Medulla oblongata (tissue), 1 donor: ENCODE measurements at regions not wholly inside any gene's neighbourhood (a gene's known extent, or its start where the extent isn't known, plus 50 kb on each side); places are given as distances from the start of the nearest gene placed in this dataset.
"Not testable (repeated sequence)": the region's sequence is repeated elsewhere in the genome, so short reads cannot be mapped to it uniquely, and the experiment has no call there.

Experiments used
- DNase-seq: peaks from one replicate; pipeline ENCODE4 v3.0.0-alpha.2; 2015; ENCODE audit errors: extremely low spot score

- DNase-seq = no peak
Observed at GRCh38 chrX:39791691-39792090, 306.1 kb downstream of the BCOR start.

GRCh38 chrX:39795605-39796004, 302.2 kb downstream of the BCOR start:
- no peak for DNase-seq

- DNase-seq = no peak
Observed at GRCh38 chrX:39796856-39797255, 300.9 kb downstream of the BCOR start.

- not testable (repeated sequence) for DNase-seq
Observed at GRCh38 chrX:39798488-39798887, 299.3 kb downstream of the BCOR start.

GRCh38 chrX:39802354-39802753, 295.4 kb downstream of the BCOR start:
- DNase-seq = no peak

- DNase-seq = no peak
Observed at GRCh38 chrX:39802908-39803307, 294.9 kb downstream of the BCOR start.

GRCh38 chrX:39805022-39805421, 292.7 kb downstream of the BCOR start:
- DNase-seq = no peak

GRCh38 chrX:39805825-39806224, 291.9 kb downstream of the BCOR start:
- no peak for DNase-seq

GRCh38 chrX:39808471-39808917, 289.3 kb downstream of the BCOR start:
- no peak for DNase-seq

GRCh38 chrX:39809331-39809730, 288.4 kb downstream of the BCOR start:
- DNase-seq = no peak

GRCh38 chrX:39810901-39811300, 286.9 kb downstream of the BCOR start:
- no peak for DNase-seq

GRCh38 chrX:39811376-39811775, 286.4 kb downstream of the BCOR start:
- DNase-seq = peak; percentile 56

GRCh38 chrX:39813631-39814277, 284.0 kb downstream of the BCOR start:
- DNase-seq = peak; percentile 51

GRCh38 chrX:39814391-39814790, 283.4 kb downstream of the BCOR start:
- peak; percentile 18 for DNase-seq

- DNase-seq = no peak
Observed at GRCh38 chrX:39815631-39816030, 282.1 kb downstream of the BCOR start.

GRCh38 chrX:39816871-39817731, 280.7 kb downstream of the BCOR start:
- DNase-seq = no peak

- DNase-seq = no peak
Observed at GRCh38 chrX:39817754-39818470, 279.8 kb downstream of the BCOR start.

- no peak for DNase-seq
Observed at GRCh38 chrX:39818750-39819149, 279.0 kb downstream of the BCOR start.

- DNase-seq = no peak
Observed at GRCh38 chrX:39819921-39820849, 277.6 kb downstream of the BCOR start.

- no peak for DNase-seq
Observed at GRCh38 chrX:39820938-39821708, 276.6 kb downstream of the BCOR start.

GRCh38 chrX:39821709-39822095, 276.1 kb downstream of the BCOR start:
- DNase-seq = no peak
